HS-27A (cell line): ENCODE measurements at regions not wholly inside any gene's neighbourhood (a gene's known extent, or its start where the extent isn't known, plus 50 kb on each side); places are given as distances from the start of the nearest gene placed in this dataset.
"Not testable (repeated sequence)": the region's sequence is repeated elsewhere in the genome, so short reads cannot be mapped to it uniquely, and the experiment has no call there.

Experiments
- DNase-seq: peaks from one replicate; pipeline ENCODE4 v3.0.0-alpha.2; 2012; ENCODE audit warnings: low read depth, missing footprints

DNA sequence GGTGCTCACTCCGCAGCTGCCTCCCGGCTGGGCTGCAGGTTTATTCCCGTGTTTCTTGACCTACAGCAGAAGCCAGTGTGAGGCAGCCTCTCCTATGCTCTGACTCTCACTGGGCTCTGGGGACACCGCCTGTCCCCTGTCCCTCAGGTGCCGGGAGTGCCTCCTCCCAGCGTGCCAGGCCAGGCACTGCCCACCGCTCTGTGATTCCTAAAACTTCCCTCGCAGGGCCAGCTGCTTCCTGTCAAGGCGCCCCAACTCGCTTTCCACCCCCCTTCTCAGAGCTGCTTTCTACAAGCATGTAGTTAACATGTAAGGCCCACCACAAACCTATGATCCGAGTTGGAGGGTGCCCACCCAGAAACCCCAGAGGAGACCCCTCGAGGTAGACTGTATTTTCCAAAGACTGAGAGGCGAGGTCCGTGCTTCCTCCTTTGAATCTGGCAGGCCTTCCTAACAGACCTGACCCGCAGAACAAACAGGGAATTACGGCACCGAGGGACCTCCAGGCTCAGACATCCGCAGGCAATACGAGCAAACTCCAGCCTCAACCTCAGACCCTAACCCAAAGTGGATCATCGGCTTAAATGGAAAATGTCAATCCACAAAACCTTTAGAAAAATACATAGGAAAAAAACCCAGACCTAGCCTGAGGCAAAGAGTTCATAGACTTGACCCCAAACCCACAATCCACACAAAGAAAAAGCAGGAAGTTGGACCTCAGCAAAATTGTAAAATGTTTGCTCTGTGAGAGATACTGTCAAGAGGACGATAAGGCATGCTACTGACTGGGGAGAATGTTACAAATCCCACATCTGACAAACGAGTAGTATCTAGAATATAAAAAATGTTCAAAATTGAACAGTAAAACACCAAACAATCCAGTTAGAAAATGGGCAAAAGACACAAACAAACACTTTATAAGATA, 121.3 kb upstream of the IQSEC1 start:
- DNase-seq, result no peak

DNA sequence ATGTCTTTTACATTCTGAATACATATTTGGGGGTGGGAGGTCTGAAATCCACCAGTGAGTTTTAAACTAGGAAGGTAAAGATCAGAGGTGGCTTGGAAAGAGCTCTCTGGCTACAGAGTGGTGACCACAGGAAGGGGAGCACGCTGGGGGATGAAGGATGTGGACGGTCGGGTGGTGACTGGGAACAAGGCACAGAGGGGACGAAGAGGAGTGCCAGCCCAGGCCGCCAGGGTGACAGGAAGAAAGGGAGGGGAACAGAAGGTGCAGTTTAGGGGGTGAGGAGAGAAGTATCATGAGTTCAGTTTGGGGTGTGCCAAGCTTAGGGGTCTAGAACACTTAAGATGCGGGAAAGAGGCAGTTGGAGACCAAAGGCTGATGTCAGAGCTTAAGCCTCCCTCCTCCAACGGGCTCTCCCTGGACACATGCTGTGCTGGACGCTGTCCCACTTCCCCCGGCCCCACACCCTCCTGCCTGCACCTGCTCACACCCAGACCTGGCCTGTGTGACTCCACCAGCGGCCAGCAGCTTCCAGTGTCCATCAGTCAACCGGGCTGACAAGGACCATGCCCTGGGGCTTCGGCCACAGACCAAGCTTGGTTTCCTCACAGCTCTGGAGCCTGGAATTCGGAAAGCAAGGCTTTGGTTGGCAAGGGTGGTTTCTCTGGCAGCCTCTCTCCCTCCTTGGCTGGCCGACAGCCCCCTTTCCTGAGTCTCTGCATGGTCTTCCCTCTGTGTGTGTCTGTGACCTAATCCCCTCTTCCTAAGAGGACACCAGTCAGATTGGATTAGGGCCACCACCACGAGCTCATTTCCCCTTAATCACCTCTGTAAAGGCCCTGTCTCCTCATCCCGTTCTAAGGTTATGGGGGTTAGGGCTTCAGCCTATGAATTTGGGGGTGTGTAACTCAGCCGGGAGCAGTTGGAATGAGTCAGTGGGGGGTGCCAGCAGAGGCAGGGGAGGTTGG, 120.4 kb upstream of the IQSEC1 start:
- no peak for DNase-seq

- DNase-seq, result no peak
Observed at GRCh38 chr3:13192471-13193213, 119.4 kb upstream of the IQSEC1 start.

- DNase-seq, result no peak
Observed at GRCh38 chr3:13191016-13191415, 117.8 kb upstream of the IQSEC1 start.

DNA sequence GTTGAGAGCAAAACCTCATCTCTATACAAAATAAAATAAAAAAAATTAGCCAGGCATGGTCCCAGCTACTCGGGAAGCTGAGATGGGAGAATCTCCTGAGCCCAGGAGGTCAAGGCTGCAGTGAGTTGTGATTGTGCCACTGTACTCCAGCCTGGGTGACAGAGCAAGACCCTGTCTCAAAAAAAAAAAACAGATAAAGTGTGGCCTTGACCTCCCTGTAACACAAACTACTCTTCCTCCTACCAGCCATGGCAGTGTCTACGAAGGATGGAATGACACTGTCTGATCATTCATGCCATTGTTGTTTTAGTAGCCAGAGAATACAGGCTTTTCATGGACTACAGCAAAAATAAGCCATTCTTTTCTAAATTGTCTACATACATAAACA, 117.1 kb upstream of the IQSEC1 start:
- DNase-seq, result no peak

DNA sequence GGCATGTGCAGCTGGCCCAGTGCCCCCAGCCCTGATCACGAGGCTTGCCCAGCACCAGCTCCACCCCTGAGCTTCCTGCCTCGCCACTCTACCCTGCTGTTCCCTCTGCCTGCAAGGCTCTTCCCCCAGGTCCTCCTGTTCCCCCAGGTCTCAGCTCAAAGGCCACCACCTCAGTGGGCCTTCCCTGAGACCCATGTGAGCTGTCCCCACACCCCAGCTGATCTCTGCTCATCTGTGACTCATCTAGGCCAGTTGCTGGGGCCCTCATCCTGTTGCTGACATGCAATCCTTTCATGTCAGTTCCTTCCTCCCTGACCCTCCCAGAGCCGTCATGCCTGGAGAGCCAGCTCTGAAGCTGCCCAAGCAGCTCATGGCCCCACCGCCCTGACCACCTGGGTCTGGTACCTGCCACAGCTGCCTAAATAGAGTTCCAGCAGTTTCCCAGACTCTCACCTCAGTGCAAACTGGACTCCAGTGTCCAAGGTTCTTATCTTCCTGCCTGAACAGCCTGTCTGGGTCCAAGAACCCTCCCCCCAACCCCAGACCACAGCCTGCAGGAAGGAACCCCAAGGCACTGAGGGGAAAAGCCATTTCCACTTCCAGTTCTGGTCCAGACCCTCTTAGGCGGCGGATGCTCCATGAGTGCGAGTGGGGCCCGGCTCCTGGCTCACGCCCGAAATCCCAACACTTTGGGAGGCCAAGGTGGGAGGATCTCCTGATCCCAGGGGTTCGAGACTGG, 116.6 kb upstream of the IQSEC1 start:
- DNase-seq, result no peak

GRCh38 chr3:13188975-13189374, 115.7 kb upstream of the IQSEC1 start:
- no peak for DNase-seq

GRCh38 chr3:13188181-13188779, 115.1 kb upstream of the IQSEC1 start:
- no peak for DNase-seq

DNA sequence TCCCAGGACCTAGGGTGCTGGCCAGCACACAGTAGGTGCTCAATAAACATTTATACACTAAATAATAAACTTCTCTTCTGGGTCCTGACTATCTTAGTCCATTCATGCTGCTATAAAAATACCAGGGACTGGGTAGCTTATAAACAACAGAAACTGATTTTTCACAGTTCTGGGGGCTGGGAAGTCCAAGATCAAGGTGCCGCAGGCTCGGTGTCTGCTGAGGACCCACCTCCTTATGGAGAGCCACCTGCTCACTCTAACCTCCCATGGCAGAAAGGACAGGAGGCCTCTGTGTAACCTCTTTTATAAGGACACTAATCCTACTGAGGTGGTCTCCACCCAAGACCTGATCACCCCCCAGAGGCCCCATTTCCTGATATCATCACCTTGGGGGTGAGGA, 114.4 kb upstream of the IQSEC1 start:
- DNase-seq, result no peak

DNA sequence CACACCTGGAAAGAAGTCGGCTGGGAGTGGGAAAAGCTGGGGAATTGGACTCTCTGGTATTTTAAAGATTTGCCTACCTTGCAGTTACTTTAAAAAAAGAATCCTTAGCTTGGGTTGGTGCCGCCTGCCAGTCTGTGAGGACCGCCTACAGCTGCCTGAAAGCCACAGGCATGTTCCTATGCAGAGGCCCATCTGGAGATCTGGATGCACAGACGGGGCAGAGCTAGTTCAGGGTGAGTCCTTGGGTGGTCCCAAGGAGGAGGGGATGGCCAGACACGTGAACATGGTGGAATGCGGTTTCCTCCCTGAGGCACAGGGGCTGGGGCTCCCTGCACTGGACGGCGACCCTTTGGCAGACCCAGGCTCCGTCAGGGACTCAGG, 113.2 kb upstream of the IQSEC1 start:
- DNase-seq, result no peak

GRCh38 chr3:13185737-13186434, 112.7 kb upstream of the IQSEC1 start:
- no peak for DNase-seq

DNA sequence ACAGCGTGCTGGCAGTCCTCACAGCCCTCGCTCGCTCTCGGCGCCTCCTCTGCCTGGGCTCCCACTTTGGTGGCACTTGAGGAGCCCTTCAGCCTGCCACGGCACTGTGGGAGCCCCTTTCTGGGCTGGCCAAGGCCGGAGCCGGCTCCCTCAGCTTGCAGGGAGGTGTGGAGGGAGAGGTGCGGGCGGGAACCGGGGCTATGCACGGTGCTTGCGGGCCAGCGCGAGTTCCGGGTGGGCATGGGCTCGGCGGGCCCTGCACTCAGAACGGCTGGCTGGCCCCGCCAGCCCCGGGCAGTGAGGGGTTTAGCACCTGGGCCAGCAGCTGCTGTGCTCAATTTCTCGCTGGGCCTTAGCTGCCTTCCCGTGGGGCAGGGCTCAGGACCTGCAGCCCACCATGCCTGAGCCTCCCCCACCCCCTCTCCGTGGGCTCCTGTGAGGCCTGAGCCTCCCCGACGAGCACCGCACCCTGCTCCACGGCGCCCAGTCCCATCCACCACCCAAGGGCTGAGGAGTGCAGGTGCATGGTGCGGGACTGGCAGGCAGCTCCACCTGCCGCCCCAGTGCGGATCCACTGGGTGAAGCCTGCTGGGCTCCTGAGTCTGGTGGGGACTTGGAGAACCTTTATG, 106.5 kb upstream of the IQSEC1 start:
- not testable (repeated sequence) for DNase-seq

DNA sequence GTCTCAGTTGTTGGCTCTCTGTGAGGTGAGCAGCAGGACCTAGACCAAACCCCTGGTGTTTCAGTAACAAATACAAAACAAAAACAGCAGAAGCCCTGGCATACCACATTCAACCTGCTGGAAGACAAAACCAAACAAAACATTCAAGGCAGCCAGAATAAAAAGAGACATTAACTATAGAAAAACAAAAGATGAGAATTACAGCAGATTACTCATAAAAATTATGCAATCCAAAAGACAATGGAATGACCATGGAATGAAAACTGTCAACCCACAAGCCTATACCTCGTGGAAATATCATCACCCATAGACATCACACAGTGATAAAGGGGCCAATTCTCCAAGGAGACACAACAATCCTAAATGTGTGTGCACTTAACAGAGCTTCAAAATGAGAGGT, 106.0 kb upstream of the IQSEC1 start:
- no peak for DNase-seq

- DNase-seq, result no peak
Observed at GRCh38 chr3:13178107-13178506, 104.9 kb upstream of the IQSEC1 start.

- no peak for DNase-seq
Observed at GRCh38 chr3:13177641-13178040, 104.4 kb upstream of the IQSEC1 start.

DNA sequence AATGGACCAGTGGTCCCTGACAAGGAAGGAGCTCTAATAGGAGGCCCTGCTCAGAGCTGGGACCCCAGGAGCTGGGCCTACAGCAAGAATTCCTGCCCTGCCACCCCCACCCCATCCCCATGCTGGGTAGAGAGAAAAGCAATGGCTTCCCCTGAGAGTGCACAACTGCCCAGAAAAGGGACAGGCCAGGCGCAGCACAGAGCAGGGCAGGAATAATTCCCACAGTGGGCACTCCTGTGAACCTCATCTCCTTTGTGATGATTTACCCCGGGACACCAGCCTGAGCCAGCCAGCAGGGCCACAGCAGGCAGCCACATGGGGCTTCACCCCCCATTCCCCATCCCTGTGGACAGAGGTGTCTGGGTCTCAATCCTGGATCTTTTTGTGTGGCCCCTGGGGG, 104.0 kb upstream of the IQSEC1 start:
- DNase-seq, result no peak

GRCh38 chr3:13176445-13176844, 103.2 kb upstream of the IQSEC1 start:
- DNase-seq, result no peak

GRCh38 chr3:13174803-13175135, 101.5 kb upstream of the IQSEC1 start:
- no peak for DNase-seq

GRCh38 chr3:13174011-13174802, 101.0 kb upstream of the IQSEC1 start:
- no peak for DNase-seq
